IMR-90 (cell line): ENCODE measurements at regions not wholly inside any gene's neighbourhood (a gene's known extent, or its start where the extent isn't known, plus 50 kb on each side); places are given as distances from the start of the nearest gene placed in this dataset.
A peak's percentile ranks its signal among the peaks of the same experiment; 100 is the strongest.

ENCODE experiments used
- ATAC-seq: fragments of 200-7000 bp; cut with Tn5 transposase; 2 replicates; pipeline ENCODE4 v1.9.1; 2020; ENCODE audit warnings: low read depth, mild to moderate bottlenecking, moderate library complexity
- BruUV-seq: library from RNA; stranded (reverse); fragments of 400-500 nt; replicated peaks from 2 replicates; lab custom pipeline; 2021; lab: Mats Ljungman, UMichigan
- CTCF ChIA-PET: fragments of 300-600 bp; formaldehyde crosslinking; extraction: SDS; loops from one replicate; lab custom pipeline; 2021; ENCODE audit warnings: antibody characterized with exemption; lab: Yijun Ruan, JAX
- POLR2A ChIA-PET: fragments of 300-600 bp; sonication (Branson Sonifier 250); formaldehyde crosslinking; loops from one replicate; lab custom pipeline; 2022; ENCODE audit warnings: antibody characterized with exemption; ENCODE audit not compliant: unreplicated experiment; lab: Charles Lee
- DNase-seq: peaks from one replicate; pipeline ENCODE4 v3.0.0; 2013
- H2AFZ ChIP-seq: replicated peaks from 2 replicates; pipeline ENCODE3; 2013; ENCODE audit warnings: low read length, mild to moderate bottlenecking; ENCODE audit not compliant: poor library complexity
- H2AK5ac ChIP-seq: 2 replicates; pipeline ENCODE4 v1.6.1; 2013; ENCODE audit warnings: low read depth, low read length, inconsistent platforms
- H2AK9ac ChIP-seq: replicated peaks from 2 replicates; pipeline ENCODE3; 2013; ENCODE audit warnings: mild to moderate bottlenecking, low read depth, low read length, moderate library complexity; ENCODE audit not compliant: poor library complexity
- H2BK120ac ChIP-seq: 2 replicates; pipeline ENCODE4 v1.6.1; 2013; ENCODE audit warnings: low read depth, low read length, inconsistent platforms
- H2BK15ac ChIP-seq: 3 replicates; pipeline ENCODE4 v1.6.1; 2013; ENCODE audit warnings: low read depth, low read length, inconsistent platforms
- H2BK20ac ChIP-seq: 2 replicates; pipeline ENCODE4 v1.6.1; 2013; ENCODE audit warnings: low read depth, mild to moderate bottlenecking, inconsistent platforms, low read length, moderate library complexity
- H2BK5ac ChIP-seq: 2 replicates; pipeline ENCODE4 v1.6.1; 2013; ENCODE audit warnings: mild to moderate bottlenecking, low read depth, low read length, inconsistent platforms; ENCODE audit not compliant: poor library complexity, severe bottlenecking
- H3K14ac ChIP-seq: replicated peaks from 2 replicates; pipeline ENCODE4 v1.6.1; 2013; ENCODE audit warnings: low read depth, low read length, inconsistent platforms
- H3K18ac ChIP-seq: 2 replicates; pipeline ENCODE4 v1.6.1; 2013; ENCODE audit warnings: low read depth, low read length, control low read depth
- H3K23ac ChIP-seq: 2 replicates; pipeline ENCODE4 v1.6.1; 2013; ENCODE audit warnings: low read depth, low read length, inconsistent platforms
- H3K27ac ChIP-seq: 2 replicates; pipeline ENCODE4 v1.5.1; 2013; ENCODE audit warnings: mild to moderate bottlenecking, control low read depth, low read length; ENCODE audit not compliant: insufficient read depth
- H3K27me3 ChIP-seq: 2 replicates; pipeline ENCODE4 v1.6.1; 2013; ENCODE audit warnings: low read length; ENCODE audit not compliant: control insufficient read depth, insufficient read depth
- H3K36me3 ChIP-seq: 2 replicates; pipeline ENCODE4 v1.6.1; 2013; ENCODE audit warnings: low read length, mixed read lengths; ENCODE audit not compliant: control insufficient read depth, insufficient read depth
- H3K4ac ChIP-seq: 2 replicates; pipeline ENCODE4 v1.6.1; 2013; ENCODE audit warnings: low read depth, low read length, inconsistent platforms
- H3K4me1 ChIP-seq: 2 replicates; pipeline ENCODE4 v1.6.1; 2013; ENCODE audit warnings: low read length, mixed read lengths; ENCODE audit not compliant: control insufficient read depth, insufficient read depth
- H3K4me2 ChIP-seq: 2 replicates; pipeline ENCODE4 v1.6.1; 2013; ENCODE audit warnings: low read depth, mild to moderate bottlenecking, control low read depth, low read length, moderate library complexity
- H3K4me3 ChIP-seq: 2 replicates; pipeline ENCODE4 v1.5.1; 2013; ENCODE audit warnings: low read depth, mild to moderate bottlenecking, control low read depth, low read length, moderate library complexity; ENCODE audit not compliant: insufficient read depth
- H3K56ac ChIP-seq: 2 replicates; pipeline ENCODE4 v1.6.1; 2013; ENCODE audit warnings: low read length, inconsistent platforms; ENCODE audit not compliant: insufficient read depth; ENCODE audit errors: extremely low read depth
- H3K79me1 ChIP-seq, 2 experiments: 2 replicates each; pipeline ENCODE4 v1.6.1; 2013; ENCODE audit warnings: low read length in 2 of 2, inconsistent platforms in 1 of 2, low read depth in 1 of 2
- H3K9ac ChIP-seq: 2 replicates; pipeline ENCODE4 v1.6.1; 2013; ENCODE audit warnings: low read depth, low read length, control low read depth
- H3K9me1 ChIP-seq: 2 replicates; pipeline ENCODE4 v1.6.1; 2013; ENCODE audit warnings: low read length, inconsistent platforms; ENCODE audit not compliant: insufficient read depth
- H3K9me3 ChIP-seq: 2 replicates; pipeline ENCODE4 v1.6.1; 2013; ENCODE audit warnings: low read length; ENCODE audit not compliant: control insufficient read depth, insufficient read depth
- H4K20me1 ChIP-seq: 2 replicates; pipeline ENCODE4 v1.6.1; 2013; ENCODE audit warnings: low read length, inconsistent platforms; ENCODE audit not compliant: insufficient read depth
- H4K5ac ChIP-seq: 2 replicates; pipeline ENCODE4 v1.6.1; 2013; ENCODE audit warnings: mild to moderate bottlenecking, low read depth, low read length, control low read depth
- H4K8ac ChIP-seq, 2 experiments: 2 replicates each; pipeline ENCODE4 v1.6.1; 2013; ENCODE audit warnings: low read depth in 2 of 2, low read length in 2 of 2, control low read depth in 1 of 2, inconsistent platforms in 1 of 2
- H4K91ac ChIP-seq: 2 replicates; pipeline ENCODE4 v1.6.1; 2013; ENCODE audit warnings: low read depth, low read length, inconsistent platforms; ENCODE audit not compliant: insufficient read depth
- BHLHE40 ChIP-seq: fragments of 150-350 bp; IDR thresholded peaks from 2 replicates; pipeline ENCODE4 v1.6.1; 2016; ENCODE audit warnings: mild to moderate bottlenecking, low read depth, low read length
- CEBPB ChIP-seq: IDR thresholded peaks from 2 replicates; pipeline ENCODE4 v1.6.1; 2012; ENCODE audit warnings: low read depth, low read length, improper control_type of control experiment
- CHD1 ChIP-seq: IDR thresholded peaks from 2 replicates; pipeline ENCODE4 v1.6.1; 2012; ENCODE audit warnings: low read depth, low read length, improper control_type of control experiment
- CTCF ChIP-seq: conservative IDR thresholded peaks from 2 replicates; pipeline ENCODE4 v1.5.1; 2012; ENCODE audit warnings: mild to moderate bottlenecking, low read depth, low read length, improper control_type of control experiment
- ELK1 ChIP-seq: fragments of 150-350 bp; IDR thresholded peaks from 2 replicates; pipeline ENCODE4 v1.6.1; 2016; ENCODE audit warnings: low read depth, mild to moderate bottlenecking, low read length, moderate library complexity, borderline replicate concordance
- MAFK ChIP-seq: IDR thresholded peaks from 2 replicates; pipeline ENCODE4 v1.6.1; 2012; ENCODE audit warnings: low read depth, low read length, improper control_type of control experiment
- MAZ ChIP-seq: IDR thresholded peaks from 2 replicates; pipeline ENCODE4 v1.6.1; 2012; ENCODE audit warnings: low read depth, mild to moderate bottlenecking, low read length, improper control_type of control experiment, moderate library complexity, borderline replicate concordance
- MXI1 ChIP-seq: IDR thresholded peaks from 2 replicates; pipeline ENCODE4 v1.6.1; 2012; ENCODE audit warnings: low read depth, mild to moderate bottlenecking, low read length, moderate library complexity, borderline replicate concordance
- NFE2L2 ChIP-seq: fragments of 150-350 bp; IDR thresholded peaks from 2 replicates; pipeline ENCODE4 v1.6.1; 2016; ENCODE audit warnings: low read depth, mild to moderate bottlenecking, low read length
- POLR2A ChIP-seq: IDR thresholded peaks from 2 replicates; pipeline ENCODE4 v1.6.1; 2012; ENCODE audit warnings: mild to moderate bottlenecking, low read depth, low read length
- RAD21 ChIP-seq: IDR thresholded peaks from 2 replicates; pipeline ENCODE4 v1.6.1; 2012; ENCODE audit warnings: low read length, improper control_type of control experiment
- RCOR1 ChIP-seq: IDR thresholded peaks from 2 replicates; pipeline ENCODE4 v1.6.1; 2012; ENCODE audit warnings: mild to moderate bottlenecking, low read length, improper control_type of control experiment; ENCODE audit not compliant: insufficient replicate concordance
- RFX5 ChIP-seq: IDR thresholded peaks from 2 replicates; pipeline ENCODE4 v1.8.0; 2012; ENCODE audit warnings: low read depth, mild to moderate bottlenecking, low read length, moderate library complexity
- SMC3 ChIP-seq: fragments of 150-350 bp; IDR thresholded peaks from 2 replicates; pipeline ENCODE4 v1.6.1; 2016; ENCODE audit warnings: low read depth, mild to moderate bottlenecking, antibody characterized with exemption, low read length, moderate library complexity
- USF2 ChIP-seq: fragments of 150-350 bp; IDR thresholded peaks from 2 replicates; pipeline ENCODE4 v1.6.1; 2017; ENCODE audit warnings: mild to moderate bottlenecking, antibody characterized with exemption, low read length, low read depth
- WGBS, 2 experiments: methylation state at CpG; one replicate each; pipeline versions ENCODE4 v1.1.5 to v1.1.7; 2013; ENCODE audit warnings: missing lambda C conversion rate in 2 of 2; ENCODE audit not compliant: insufficient read length in 1 of 2; ENCODE audit errors: extremely low coverage in 2 of 2; 5-methylcytosine and 5-hydroxymethylcytosine counted together
- dilution Hi-C: fragments of 300-500 bp; cut with HindIII; formaldehyde crosslinking; loops from one replicate; pipeline ENCODE4 v1.14.3; 2018; ENCODE audit warnings: low sequenced_read_pairs; ENCODE audit not compliant: unreplicated experiment
- in situ Hi-C: fragments of 300-500 bp; cut with MboI; formaldehyde crosslinking; loops from 3 replicates; pipeline ENCODE4 v1.14.3; 2019; ENCODE audit warnings: low sequenced_read_pairs, inconsistent platforms, mixed read lengths
- intact Hi-C: fragments of 100-400 bp; cut with micrococcal nuclease; formaldehyde crosslinking; loops from 2 replicates; pipeline ENCODE4 v1.10.0; 2022

- H4K8ac ChIP-seq, result peak overlapping the region; percentile 21 to 29; a peak in 3 of 4 replicates
- peak overlapping the region; percentile 66 for H3K27ac ChIP-seq
- no peak overlapping the region for H2AK9ac ChIP-seq
- no peaks in the 10 kb centered on the region for H3K36me3 ChIP-seq
- H4K20me1 ChIP-seq, result no peaks in the 10 kb centered on the region
- peak overlapping the region; percentile 57; the same call in 1 of the 2 replicates for H2AK5ac ChIP-seq
- H2BK20ac ChIP-seq, result peak overlapping the region; percentile 83
- dilution Hi-C loops, result no loop called here
- H3K4me1 ChIP-seq, result peaks cover 33% of the 10 kb centered on the region
- no peaks in the 10 kb centered on the region for H3K27me3 ChIP-seq
- POLR2A ChIA-PET, result no interaction called here
- H3K56ac ChIP-seq, result no peak overlapping the region
- CTCF ChIA-PET, result no interaction called here
- H3K4me2 ChIP-seq, result peak overlapping the region; percentile 47; the same call in 1 of the 2 replicates
- peak overlapping the region; percentile 85 for H3K18ac ChIP-seq
- peak overlapping the region; percentile 44 for H2BK5ac ChIP-seq
- no TSS peak for BruUV-seq
- ATAC-seq, result peak; percentile 8; the same call in 1 of the 2 replicates
- H2BK120ac ChIP-seq, result peak overlapping the region; percentile 95
- intact Hi-C loops, result no loop called here
- peak overlapping the region; percentile 35; the same call in 1 of the 3 replicates for H2BK15ac ChIP-seq
- peak overlapping the region; percentile 32 for H3K23ac ChIP-seq
- in situ Hi-C loops, result no loop called here
- H3K9me3 ChIP-seq, result no peaks in the 10 kb centered on the region
- DNase-seq, result peak; percentile 91
- H3K79me1 ChIP-seq, result peaks cover 0 to 10% of the 10 kb centered on the region in 2 experiments; a peak in 2 of 4 replicates
- peaks cover 18% of the 10 kb centered on the region for H3K9me1 ChIP-seq
- H4K91ac ChIP-seq, result peak overlapping the region; percentile 27
- peak overlapping the region; percentile 58 for H2AFZ ChIP-seq
- no peak overlapping the region for H3K9ac ChIP-seq
- H3K4ac ChIP-seq, result peak overlapping the region; percentile 75
- peak overlapping the region; percentile 78 for H3K14ac ChIP-seq
- no peak overlapping the region for H3K4me3 ChIP-seq
- 94% methylated on average over 3 of the region's 9 CpGs; no CpG with 5 or more reads in 1 of the 2 experiments for WGBS, 2 experiments
- peak overlapping the region; percentile 1 for H4K5ac ChIP-seq
- no peak for TF ChIP-seq MXI1
- TF ChIP-seq BHLHE40, result 0 out of 2 replicates have a peak, but pooled peaks have one; percentile 24
- TF ChIP-seq SMC3, result no peak
- no peak for TF ChIP-seq USF2
- TF ChIP-seq CTCF, result no peak
- no peak for TF ChIP-seq NFE2L2
- no peak for TF ChIP-seq CHD1
- TF ChIP-seq MAZ, result no peak
- TF ChIP-seq POLR2A, result no peak
- no peak for TF ChIP-seq ELK1
- no peak for TF ChIP-seq RFX5
- no peak for TF ChIP-seq RAD21
- no peak for TF ChIP-seq MAFK
- peak; percentile 41; the same call in 1 of the 2 replicates for TF ChIP-seq CEBPB
- no peak for TF ChIP-seq RCOR1
Measured at GRCh38 chr10:47164126-47164799, 135.7 kb upstream of the GDF10 start.
